GM10266 (cell line): ENCODE measurements at regions not wholly inside any gene's neighbourhood (a gene's known extent, or its start where the extent isn't known, plus 50 kb on each side); places are given as distances from the start of the nearest gene placed in this dataset.

Experiments used
- DNase-seq: peaks from one replicate; pipeline ENCODE4 v3.0.0; 2012; ENCODE audit errors: extremely low spot score
- CTCF ChIP-seq: IDR thresholded peaks from 2 replicates; pipeline ENCODE4 v1.5.1; 2012; ENCODE audit warnings: mild to moderate bottlenecking, low read depth; ENCODE audit not compliant: control insufficient read depth, insufficient read depth; ENCODE audit errors: missing control alignments

- TF ChIP-seq CTCF, result no peak
- DNase-seq, result no peak
These were observed 94.2 kb upstream of the THRB start for GRCh38 chr3:24588629-24589512.

GRCh38 chr3:24589513-24589851, 94.8 kb upstream of the THRB start:
- TF ChIP-seq CTCF, result no peak
- DNase-seq, result no peak

GRCh38 chr3:24589931-24590880, 95.6 kb upstream of the THRB start:
- no peak for DNase-seq

GRCh38 chr3:24591191-24591590, 96.5 kb upstream of the THRB start:
- no peak for DNase-seq
- TF ChIP-seq CTCF, result no peak

More at GRCh38 chr3:24589931-24590880, 95.6 kb upstream of the THRB start:
- TF ChIP-seq CTCF, result no peak

GRCh38 chr3:24591661-24592555, 97.3 kb upstream of the THRB start:
- no peak for DNase-seq
- TF ChIP-seq CTCF, result no peak

- no peak for DNase-seq
- no peak for TF ChIP-seq CTCF
These were observed 99.5 kb upstream of the THRB start for GRCh38 chr3:24594161-24594560.
